ENCODE measurements at regions not wholly inside any gene's neighbourhood (a gene's known extent, or its start where the extent isn't known, plus 50 kb on each side); places are given as distances from the start of the nearest gene placed in this dataset.

DNA sequence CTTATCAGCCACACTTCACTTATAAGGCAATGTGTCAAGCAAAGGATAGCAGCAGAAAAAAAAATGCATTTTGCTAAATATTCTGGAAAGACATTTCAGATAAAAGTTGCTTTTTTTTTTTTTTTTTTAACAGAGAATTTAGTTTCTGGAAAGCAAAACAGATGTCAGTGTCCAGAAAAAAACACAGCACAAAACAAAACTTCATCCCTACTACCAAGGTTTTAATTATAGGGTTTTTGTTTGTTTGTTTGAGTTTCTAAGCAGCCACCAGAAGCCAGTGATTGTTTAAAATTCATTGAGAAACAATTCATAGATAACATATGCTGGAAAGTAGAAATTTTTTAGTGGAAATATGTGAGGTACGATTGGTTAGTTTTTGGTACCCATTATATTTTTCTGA is 1202.7 kb downstream of the OTOL1 start:
- no peak for TF ChIP-seq CTCF (IDR thresholded peaks at IDR 0.05; ENCODE audit: insufficient read depth, low read depth, low read length)
- no peak for TF ChIP-seq EZH2 (IDR thresholded peaks at IDR 0.05; ENCODE audit: insufficient read depth, low read length)
